SK-N-DZ (cell line): ENCODE measurements at regions not wholly inside any gene's neighbourhood (a gene's known extent, or its start where the extent isn't known, plus 50 kb on each side); places are given as distances from the start of the nearest gene placed in this dataset.
"Not testable (repeated sequence)": the region's sequence is repeated elsewhere in the genome, so short reads cannot be mapped to it uniquely, and the experiment has no call there.

Experiments used
- DNase-seq: peaks from one replicate; pipeline ENCODE4 v3.0.0-alpha.2; 2015; ENCODE audit warnings: low spot score
- small RNA-seq, 2 experiments: library from RNA; depleted of rRNA; stranded (forward); fragments of <200 nt; gene quantifications; one replicate each; pipeline ENCODE3, GENCODE V24; 2014

DNA sequence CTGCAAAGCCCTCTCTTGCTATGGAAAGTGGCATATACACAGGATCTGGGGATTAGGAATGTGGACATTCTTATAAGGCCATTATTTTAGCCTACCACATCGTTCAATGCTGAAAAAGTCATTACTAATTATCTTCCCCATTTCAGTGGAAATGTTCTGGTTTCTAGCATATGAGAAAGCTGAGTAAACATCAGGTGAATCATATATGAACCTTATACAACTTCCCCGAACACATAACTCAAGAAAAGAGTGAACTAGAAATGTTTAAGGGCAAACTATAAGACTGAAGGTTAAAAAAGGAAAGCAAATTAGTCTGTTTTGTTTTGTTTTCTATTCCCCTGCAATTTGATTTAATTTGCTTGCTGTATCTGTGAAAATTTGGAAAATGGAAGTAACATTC lies 62.5 kb upstream of the SEC22B start:
- not testable (repeated sequence) for DNase-seq

DNA sequence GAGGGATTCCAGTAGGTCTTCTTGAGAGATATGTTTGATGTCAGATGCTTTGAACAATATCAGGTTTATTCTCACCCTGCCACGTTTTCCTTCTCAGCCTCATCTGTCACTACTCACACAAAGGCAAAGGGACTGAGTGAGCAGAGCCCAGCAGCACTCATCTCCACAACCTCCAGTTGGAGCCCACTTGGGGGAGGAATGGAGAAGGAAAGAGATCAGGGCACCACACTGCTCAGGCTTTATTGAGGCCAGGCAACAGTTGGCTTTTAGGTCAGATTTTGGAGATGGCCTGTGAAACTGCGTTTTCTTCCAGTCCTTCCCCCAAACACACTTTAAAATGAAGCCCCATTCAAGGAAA lies 57.3 kb upstream of the SEC22B start:
- DNase-seq = not testable (repeated sequence)

- not testable (repeated sequence) for DNase-seq
Measured at GRCh38 chr1:120232834-120233660, 56.7 kb upstream of the SEC22B start.

- DNase-seq = not testable (repeated sequence)
Measured at GRCh38 chr1:120229835-120230234, 53.5 kb upstream of the SEC22B start.

Small RNA genes lying in the stretch of these regions (small RNA-seq; reads per million reads assigned to genes)
- gene RF00003 = 0.47 to 1.5 reads per million in 2 experiments
